Colonic mucosa (tissue), 4 donors: ENCODE measurements at regions not wholly inside any gene's neighbourhood (a gene's known extent, or its start where the extent isn't known, plus 50 kb on each side); places are given as distances from the start of the nearest gene placed in this dataset.
"Not testable (repeated sequence)": the region's sequence is repeated elsewhere in the genome, so short reads cannot be mapped to it uniquely, and the experiment has no call there.

Source experiments
- DNase-seq: peaks from one replicate; pipeline ENCODE4 v3.0.0-alpha.2; 2020
- H3K27ac ChIP-seq: fragments of 200-600 bp; one replicate; pipeline ENCODE4 v1.8.0; 2021
- H3K27me3 ChIP-seq: fragments of 200-600 bp; one replicate; pipeline ENCODE4 v1.8.0; 2021
- H3K36me3 ChIP-seq: fragments of 200-600 bp; one replicate; pipeline ENCODE4 v1.8.0; 2021
- H3K4me1 ChIP-seq: fragments of 200-600 bp; one replicate; pipeline ENCODE4 v1.8.0; 2021; ENCODE audit warnings: mild to moderate bottlenecking
- H3K4me3 ChIP-seq: fragments of 200-600 bp; one replicate; pipeline ENCODE4 v1.8.0; 2021
- H3K9ac ChIP-seq, 2 donors: one replicate each; pipeline ENCODE4 v1.7.0; 2013; ENCODE audit warnings: control low read depth in 2 of 2, low read depth in 2 of 2, low read length in 2 of 2
- H3K9me3 ChIP-seq: fragments of 200-600 bp; one replicate; pipeline ENCODE4 v1.8.0; 2021
- intact Hi-C: fragments of 100-400 bp; cut with DNase I; formaldehyde crosslinking; loops from one replicate; pipeline ENCODE4 v1.14.1; 2022
- TF ChIP-seq, protein P1 (sequence below): fragments of 200-600 bp; IDR thresholded peaks from one replicate; pipeline ENCODE4 v1.8.0; 2022; ENCODE audit warnings: antibody characterized with exemption, mild to moderate bottlenecking
- donor health status: healthy.
- donor health status: DM: no; HTN: no; CAD: no.
- donor health status: DM: no; HTN: no; CAD: no.

GRCh38 chr6:78797270-78797669 lies 70.1 kb upstream of the IRAK1BP1 start:
- H3K9me3 ChIP-seq: no peaks in the 10 kb centered on the region
- H3K4me1 ChIP-seq: no peaks in the 10 kb centered on the region
- H3K36me3 ChIP-seq: no peaks in the 10 kb centered on the region
- H3K27ac ChIP-seq: no peak overlapping the region
- H3K27me3 ChIP-seq: no peaks in the 10 kb centered on the region
- no peak overlapping the region for H3K4me3 ChIP-seq
- no peak for DNase-seq
- TF ChIP-seq, protein P1, sequence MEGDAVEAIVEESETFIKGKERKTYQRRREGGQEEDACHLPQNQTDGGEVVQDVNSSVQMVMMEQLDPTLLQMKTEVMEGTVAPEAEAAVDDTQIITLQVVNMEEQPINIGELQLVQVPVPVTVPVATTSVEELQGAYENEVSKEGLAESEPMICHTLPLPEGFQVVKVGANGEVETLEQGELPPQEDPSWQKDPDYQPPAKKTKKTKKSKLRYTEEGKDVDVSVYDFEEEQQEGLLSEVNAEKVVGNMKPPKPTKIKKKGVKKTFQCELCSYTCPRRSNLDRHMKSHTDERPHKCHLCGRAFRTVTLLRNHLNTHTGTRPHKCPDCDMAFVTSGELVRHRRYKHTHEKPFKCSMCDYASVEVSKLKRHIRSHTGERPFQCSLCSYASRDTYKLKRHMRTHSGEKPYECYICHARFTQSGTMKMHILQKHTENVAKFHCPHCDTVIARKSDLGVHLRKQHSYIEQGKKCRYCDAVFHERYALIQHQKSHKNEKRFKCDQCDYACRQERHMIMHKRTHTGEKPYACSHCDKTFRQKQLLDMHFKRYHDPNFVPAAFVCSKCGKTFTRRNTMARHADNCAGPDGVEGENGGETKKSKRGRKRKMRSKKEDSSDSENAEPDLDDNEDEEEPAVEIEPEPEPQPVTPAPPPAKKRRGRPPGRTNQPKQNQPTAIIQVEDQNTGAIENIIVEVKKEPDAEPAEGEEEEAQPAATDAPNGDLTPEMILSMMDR: no peak
- H3K9ac ChIP-seq: no peak overlapping the region
- intact Hi-C loops: no loop called here

GRCh38 chr6:78799682-78800081 lies 67.7 kb upstream of the IRAK1BP1 start:
- intact Hi-C loops: no loop called here
- Histone ChIP-seq H3K9me3 (no peaks in the 10 kb centered on the region), H3K27ac (no peak overlapping the region), H3K27me3 (no peaks in the 10 kb centered on the region), H3K4me1 (no peaks in the 10 kb centered on the region), H3K36me3 (no peaks in the 10 kb centered on the region), H3K9ac (no peak overlapping the region), H3K4me3 (no peak overlapping the region)
- no peak for DNase-seq
- TF ChIP-seq, protein P1: no peak

DNA sequence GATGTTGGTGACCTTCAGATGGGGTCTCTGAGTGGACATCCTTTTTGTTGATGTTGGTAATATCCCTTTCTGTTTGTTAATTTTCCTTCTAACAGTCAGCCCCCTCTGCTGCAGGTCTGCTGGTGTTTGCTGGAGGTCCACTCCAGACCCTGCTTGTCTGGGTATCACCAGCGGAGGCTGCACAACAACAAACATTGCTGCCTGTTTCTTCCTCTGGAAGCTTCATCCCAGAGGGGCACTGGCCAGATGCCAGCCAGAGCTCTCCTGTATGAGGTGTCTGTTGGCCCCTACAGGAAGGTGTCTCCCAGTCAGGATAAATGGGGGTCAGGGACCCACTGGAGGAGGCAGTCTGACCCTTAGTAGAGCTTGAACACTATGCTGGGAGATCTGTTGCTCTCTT lies 60.6 kb upstream of the IRAK1BP1 start:
- intact Hi-C loops, H3K4me1 ChIP-seq, H3K9ac ChIP-seq, H3K9me3 ChIP-seq, H3K4me3 ChIP-seq, H3K27me3 ChIP-seq, DNase-seq, H3K36me3 ChIP-seq, H3K27ac ChIP-seq: not testable (repeated sequence)

DNA sequence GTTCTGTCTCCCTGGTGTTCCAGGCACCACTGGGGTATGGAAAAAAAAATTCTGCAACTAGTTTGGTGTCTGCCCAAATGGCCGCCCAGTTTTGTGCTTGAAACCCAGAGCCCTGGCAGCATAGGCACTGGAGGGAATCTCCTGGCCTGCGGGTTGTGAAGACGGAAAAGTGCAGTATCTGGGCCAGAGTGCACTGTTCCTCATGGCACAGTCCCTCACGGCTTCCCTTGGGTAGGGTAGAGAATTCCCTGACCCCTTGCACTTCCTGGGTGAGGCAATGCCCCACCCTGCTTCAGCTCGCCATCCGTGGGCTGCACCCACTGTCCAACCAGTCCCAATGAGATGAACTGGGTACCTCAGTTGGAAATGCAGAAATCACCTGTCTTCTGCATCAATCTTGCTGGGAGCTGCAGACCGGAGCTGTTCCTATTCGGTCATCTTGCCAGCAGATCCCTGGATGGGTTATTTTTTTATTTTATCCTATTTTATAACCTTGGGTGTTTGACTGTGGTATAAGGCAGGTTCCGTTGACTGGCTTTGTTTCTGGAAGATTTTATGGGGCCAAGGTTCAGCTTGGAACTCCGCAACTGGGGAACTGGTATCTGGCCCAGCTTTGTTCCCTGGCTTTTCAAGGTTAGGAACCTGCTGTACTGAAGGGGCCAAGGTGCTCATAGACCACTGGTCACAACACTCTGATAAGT lies 59.5 kb upstream of the IRAK1BP1 start:
- H3K9ac ChIP-seq, H3K27me3 ChIP-seq, H3K4me3 ChIP-seq, H3K4me1 ChIP-seq, H3K9me3 ChIP-seq, H3K27ac ChIP-seq, intact Hi-C loops, H3K36me3 ChIP-seq: not testable (repeated sequence)
- DNase-seq: peak; percentile 48

DNA sequence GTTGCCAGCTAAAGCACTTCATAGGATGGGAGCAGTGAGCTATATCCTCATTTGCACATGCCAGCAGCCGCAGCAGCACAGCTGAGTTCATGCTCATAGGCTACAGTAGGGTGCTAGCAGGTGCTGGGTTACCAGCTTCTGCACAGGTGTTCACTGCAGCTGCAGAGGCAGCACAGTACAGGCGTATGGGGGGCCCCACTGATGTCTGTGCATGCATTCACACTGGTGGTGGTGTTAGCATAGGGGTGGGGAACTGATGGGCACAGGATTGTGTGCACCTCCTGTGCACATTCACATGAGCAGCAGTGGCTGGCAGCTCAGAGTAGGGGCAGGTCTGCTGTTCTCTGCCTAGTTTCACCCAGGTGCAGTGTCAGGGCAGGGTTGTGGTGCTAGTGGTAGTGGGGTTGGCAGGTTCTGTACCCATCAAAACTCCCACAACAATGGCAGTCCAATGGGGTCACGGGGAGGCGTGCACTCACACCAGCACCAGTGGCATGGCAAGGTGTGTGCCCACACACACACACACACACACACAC lies 58.9 kb upstream of the IRAK1BP1 start:
- H3K9ac ChIP-seq: no peak overlapping the region
- H3K27me3 ChIP-seq: no peaks in the 10 kb centered on the region
- DNase-seq: no peak
- intact Hi-C loops: no loop called here
- H3K27ac ChIP-seq: no peak overlapping the region
- H3K36me3 ChIP-seq: no peaks in the 10 kb centered on the region
- TF ChIP-seq, protein P1: no peak
- H3K4me3 ChIP-seq: no peak overlapping the region
- H3K4me1 ChIP-seq: no peaks in the 10 kb centered on the region
- no peaks in the 10 kb centered on the region for H3K9me3 ChIP-seq

- Histone ChIP-seq H3K27me3 (no peaks in the 10 kb centered on the region), H3K9me3 (no peaks in the 10 kb centered on the region), H3K27ac (no peak overlapping the region), H3K4me3 (no peak overlapping the region), H3K9ac (no peak overlapping the region), H3K36me3 (no peaks in the 10 kb centered on the region), H3K4me1 (no peaks in the 10 kb centered on the region)
- TF ChIP-seq, protein P1: no peak
- intact Hi-C loops: no loop called here
- DNase-seq: no peak
Measured at GRCh38 chr6:78808933-78809332, 58.4 kb upstream of the IRAK1BP1 start.
